ENCODE measurements at regions not wholly inside any gene's neighbourhood (a gene's known extent, or its start where the extent isn't known, plus 50 kb on each side); places are given as distances from the start of the nearest gene placed in this dataset.

DNA sequence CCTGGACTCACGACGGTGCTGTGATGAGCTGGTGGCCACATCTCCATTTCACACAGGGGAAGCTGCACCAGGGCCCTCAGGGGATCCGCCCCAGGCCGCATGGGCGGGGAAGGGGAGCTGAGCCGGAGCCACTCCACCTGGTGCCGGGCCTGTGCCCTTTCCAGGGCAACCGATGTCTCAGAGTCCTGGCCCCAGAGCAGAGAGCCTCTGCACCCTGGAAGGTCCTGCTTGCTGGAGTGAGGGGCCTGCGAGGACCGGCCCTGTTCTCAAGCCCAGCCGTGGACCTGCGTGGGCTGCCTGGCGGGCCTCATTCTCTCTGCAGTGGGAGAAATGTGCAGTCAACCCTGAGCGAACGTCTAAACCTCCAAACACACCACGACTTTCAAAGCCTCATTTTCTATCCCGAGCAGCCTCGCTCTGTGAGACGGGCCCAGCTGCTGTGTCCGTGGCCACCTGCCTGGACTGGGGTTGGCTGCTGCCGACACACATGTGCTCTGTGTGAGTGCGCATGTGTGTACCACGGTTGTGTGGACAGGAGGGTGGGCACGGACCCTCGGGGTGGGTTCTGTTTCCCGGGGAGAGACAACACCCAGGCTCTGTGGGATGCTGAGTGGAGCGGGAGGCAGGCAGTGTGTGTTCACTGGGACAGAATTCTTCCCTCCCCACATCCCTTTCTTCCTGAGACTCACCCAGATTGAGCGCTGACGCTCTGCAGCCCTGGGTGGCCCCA is 163.5 kb downstream of the KIF26A start:
- Histone ChIP-seq H3K9me3 (ENCODE audit: low read length) (no peaks in the 10 kb centered on the region), H3K36me3 (ENCODE audit: insufficient read depth, low read length) (no peaks in the 10 kb centered on the region), H3K4me2 (ENCODE audit: low read length) (no peak overlapping the region), H2AFZ (ENCODE audit: low read depth, low read length) (no peak overlapping the region), H3F3A (ENCODE audit: insufficient read depth, low read length, poor library complexity, severe bottlenecking) (no peaks in the 10 kb centered on the region), H3K9me2 (ENCODE audit: insufficient read depth, low read length) (no peaks in the 10 kb centered on the region), H3K79me2 (replicated peaks; ENCODE audit: insufficient read depth, low read length) (no peaks in the 10 kb centered on the region), H3K27me3 (ENCODE audit: insufficient read depth, low read depth, low read length) (no peaks in the 10 kb centered on the region), H3K4me3 (ENCODE audit: low read length) (no peak overlapping the region), H3K9ac (ENCODE audit: low read length) (no peak overlapping the region), H4K20me1 (ENCODE audit: insufficient read depth) (no peaks in the 10 kb centered on the region), H3K27ac (ENCODE audit: low read length) (no peak overlapping the region)
- TF ChIP-seq SMC3 (conservative IDR thresholded peaks at IDR 0.05; ENCODE audit: poor library complexity), result no peak
- no peak for TF ChIP-seq RAD21 (conservative IDR thresholded peaks at IDR 0.05)
- TF ChIP-seq EZH2 (IDR thresholded peaks at IDR 0.05; ENCODE audit: borderline replicate concordance, insufficient read depth, low read length, poor library complexity, severe bottlenecking), result no peak
- no peak for TF ChIP-seq TAF1 (IDR thresholded peaks at IDR 0.05; ENCODE audit: low read depth)
- TF ChIP-seq MXI1 (conservative IDR thresholded peaks at IDR 0.05; ENCODE audit: poor library complexity, severe bottlenecking), result no peak
- TF ChIP-seq, protein P1, sequence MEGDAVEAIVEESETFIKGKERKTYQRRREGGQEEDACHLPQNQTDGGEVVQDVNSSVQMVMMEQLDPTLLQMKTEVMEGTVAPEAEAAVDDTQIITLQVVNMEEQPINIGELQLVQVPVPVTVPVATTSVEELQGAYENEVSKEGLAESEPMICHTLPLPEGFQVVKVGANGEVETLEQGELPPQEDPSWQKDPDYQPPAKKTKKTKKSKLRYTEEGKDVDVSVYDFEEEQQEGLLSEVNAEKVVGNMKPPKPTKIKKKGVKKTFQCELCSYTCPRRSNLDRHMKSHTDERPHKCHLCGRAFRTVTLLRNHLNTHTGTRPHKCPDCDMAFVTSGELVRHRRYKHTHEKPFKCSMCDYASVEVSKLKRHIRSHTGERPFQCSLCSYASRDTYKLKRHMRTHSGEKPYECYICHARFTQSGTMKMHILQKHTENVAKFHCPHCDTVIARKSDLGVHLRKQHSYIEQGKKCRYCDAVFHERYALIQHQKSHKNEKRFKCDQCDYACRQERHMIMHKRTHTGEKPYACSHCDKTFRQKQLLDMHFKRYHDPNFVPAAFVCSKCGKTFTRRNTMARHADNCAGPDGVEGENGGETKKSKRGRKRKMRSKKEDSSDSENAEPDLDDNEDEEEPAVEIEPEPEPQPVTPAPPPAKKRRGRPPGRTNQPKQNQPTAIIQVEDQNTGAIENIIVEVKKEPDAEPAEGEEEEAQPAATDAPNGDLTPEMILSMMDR (IDR thresholded peaks at IDR 0.05; ENCODE audit: poor library complexity, severe bottlenecking), result no peak
- TF ChIP-seq, protein P2, sequence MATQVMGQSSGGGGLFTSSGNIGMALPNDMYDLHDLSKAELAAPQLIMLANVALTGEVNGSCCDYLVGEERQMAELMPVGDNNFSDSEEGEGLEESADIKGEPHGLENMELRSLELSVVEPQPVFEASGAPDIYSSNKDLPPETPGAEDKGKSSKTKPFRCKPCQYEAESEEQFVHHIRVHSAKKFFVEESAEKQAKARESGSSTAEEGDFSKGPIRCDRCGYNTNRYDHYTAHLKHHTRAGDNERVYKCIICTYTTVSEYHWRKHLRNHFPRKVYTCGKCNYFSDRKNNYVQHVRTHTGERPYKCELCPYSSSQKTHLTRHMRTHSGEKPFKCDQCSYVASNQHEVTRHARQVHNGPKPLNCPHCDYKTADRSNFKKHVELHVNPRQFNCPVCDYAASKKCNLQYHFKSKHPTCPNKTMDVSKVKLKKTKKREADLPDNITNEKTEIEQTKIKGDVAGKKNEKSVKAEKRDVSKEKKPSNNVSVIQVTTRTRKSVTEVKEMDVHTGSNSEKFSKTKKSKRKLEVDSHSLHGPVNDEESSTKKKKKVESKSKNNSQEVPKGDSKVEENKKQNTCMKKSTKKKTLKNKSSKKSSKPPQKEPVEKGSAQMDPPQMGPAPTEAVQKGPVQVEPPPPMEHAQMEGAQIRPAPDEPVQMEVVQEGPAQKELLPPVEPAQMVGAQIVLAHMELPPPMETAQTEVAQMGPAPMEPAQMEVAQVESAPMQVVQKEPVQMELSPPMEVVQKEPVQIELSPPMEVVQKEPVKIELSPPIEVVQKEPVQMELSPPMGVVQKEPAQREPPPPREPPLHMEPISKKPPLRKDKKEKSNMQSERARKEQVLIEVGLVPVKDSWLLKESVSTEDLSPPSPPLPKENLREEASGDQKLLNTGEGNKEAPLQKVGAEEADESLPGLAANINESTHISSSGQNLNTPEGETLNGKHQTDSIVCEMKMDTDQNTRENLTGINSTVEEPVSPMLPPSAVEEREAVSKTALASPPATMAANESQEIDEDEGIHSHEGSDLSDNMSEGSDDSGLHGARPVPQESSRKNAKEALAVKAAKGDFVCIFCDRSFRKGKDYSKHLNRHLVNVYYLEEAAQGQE (IDR thresholded peaks at IDR 0.05; ENCODE audit: borderline replicate concordance), result no peak
- no peak for TF ChIP-seq POLR2AphosphoS5 (IDR thresholded peaks at IDR 0.05)
- no peak for TF ChIP-seq EP300 (conservative IDR thresholded peaks at IDR 0.05; ENCODE audit: poor library complexity, severe bottlenecking)

DNA sequence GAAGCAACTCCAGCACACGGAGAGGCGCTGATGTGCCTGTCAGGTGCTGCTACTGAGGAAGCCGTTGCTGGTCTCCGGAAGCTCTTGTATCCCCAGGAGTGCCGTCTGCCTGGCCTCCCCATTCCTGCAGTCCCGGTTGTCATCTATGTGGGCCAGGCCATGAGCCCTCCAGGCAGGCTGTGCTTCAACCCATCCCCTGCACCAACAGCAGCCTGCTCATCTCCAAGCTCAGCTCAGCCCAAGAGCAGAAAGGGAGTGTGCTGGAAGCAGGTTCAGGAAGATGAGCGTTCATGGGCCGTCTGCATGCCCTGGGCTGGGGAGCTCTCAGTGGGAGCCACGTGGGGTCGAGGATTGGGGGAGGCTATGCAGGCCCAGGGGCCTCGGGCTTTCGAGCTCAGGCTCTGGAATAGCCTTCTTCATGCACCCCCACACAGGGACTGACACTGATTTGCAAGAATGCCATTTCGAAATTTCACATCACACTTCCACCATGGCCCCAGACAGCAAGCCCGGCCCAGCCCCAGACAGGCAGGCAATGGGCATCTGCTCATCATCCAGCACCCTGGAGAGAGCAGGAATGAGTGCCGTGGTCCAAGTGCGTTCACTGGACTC is 164.5 kb downstream of the KIF26A start:
- no peaks in the 10 kb centered on the region for H3F3A ChIP-seq (ENCODE audit: insufficient read depth, low read length, poor library complexity, severe bottlenecking)
- no peak overlapping the region for H3K4me2 ChIP-seq (ENCODE audit: low read length)
- H3K79me2 ChIP-seq (replicated peaks; ENCODE audit: insufficient read depth, low read length), result no peaks in the 10 kb centered on the region
- no peak overlapping the region for H3K4me3 ChIP-seq (ENCODE audit: low read length)
- no peaks in the 10 kb centered on the region for H3K27me3 ChIP-seq (ENCODE audit: insufficient read depth, low read depth, low read length)
- H3K9me3 ChIP-seq (ENCODE audit: low read length), result no peaks in the 10 kb centered on the region
- no peaks in the 10 kb centered on the region for H3K9me2 ChIP-seq (ENCODE audit: insufficient read depth, low read length)
- TF ChIP-seq, protein P2 (IDR thresholded peaks at IDR 0.05; ENCODE audit: borderline replicate concordance), result no peak
- TF ChIP-seq RAD21 (conservative IDR thresholded peaks at IDR 0.05), result no peak
- no peak for TF ChIP-seq POLR2AphosphoS5 (IDR thresholded peaks at IDR 0.05)
- TF ChIP-seq SMC3 (conservative IDR thresholded peaks at IDR 0.05; ENCODE audit: poor library complexity), result no peak
- no peak for TF ChIP-seq EZH2 (IDR thresholded peaks at IDR 0.05; ENCODE audit: borderline replicate concordance, insufficient read depth, low read length, poor library complexity, severe bottlenecking)
- TF ChIP-seq, protein P1 (IDR thresholded peaks at IDR 0.05; ENCODE audit: poor library complexity, severe bottlenecking), result no peak
- no peak for TF ChIP-seq MXI1 (conservative IDR thresholded peaks at IDR 0.05; ENCODE audit: poor library complexity, severe bottlenecking)
- TF ChIP-seq TAF1 (IDR thresholded peaks at IDR 0.05; ENCODE audit: low read depth), result no peak
- no peak for TF ChIP-seq EP300 (conservative IDR thresholded peaks at IDR 0.05; ENCODE audit: poor library complexity, severe bottlenecking)
- no peak overlapping the region for H3K9ac ChIP-seq (ENCODE audit: low read length)
- no peak overlapping the region for H3K27ac ChIP-seq (ENCODE audit: low read length)
- no peaks in the 10 kb centered on the region for H4K20me1 ChIP-seq (ENCODE audit: insufficient read depth)
- no peaks in the 10 kb centered on the region for H3K36me3 ChIP-seq (ENCODE audit: insufficient read depth, low read length)
- no peak overlapping the region for H2AFZ ChIP-seq (ENCODE audit: low read depth, low read length)
